H9 (cell line): ENCODE measurements at regions not wholly inside any gene's neighbourhood (a gene's known extent, or its start where the extent isn't known, plus 50 kb on each side); places are given as distances from the start of the nearest gene placed in this dataset.

Experiments used
- DNase-seq: peaks from one replicate; pipeline ENCODE4 v3.0.0-alpha.2; 2017
- H2AFZ ChIP-seq: one replicate; pipeline ENCODE4 v1.6.1; 2013; ENCODE audit warnings: mild to moderate bottlenecking, low read length, control low read depth, moderate library complexity
- H2AK5ac ChIP-seq: 2 replicates; pipeline ENCODE4 v1.6.1; 2013; ENCODE audit warnings: low read length, control low read depth, mixed read lengths; ENCODE audit not compliant: insufficient read length
- H2BK120ac ChIP-seq: one replicate; pipeline ENCODE4 v1.6.1; 2013; ENCODE audit warnings: low read depth, mild to moderate bottlenecking, low read length, control low read depth, inconsistent platforms; ENCODE audit not compliant: poor library complexity, severe bottlenecking
- H2BK12ac ChIP-seq: 2 replicates; pipeline ENCODE4 v1.6.1; 2013; ENCODE audit warnings: low read length, control low read depth, mixed read lengths, low read depth; ENCODE audit not compliant: insufficient read length
- H2BK15ac ChIP-seq: 2 replicates; pipeline ENCODE4 v1.6.1; 2013; ENCODE audit warnings: low read depth, low read length, control low read depth
- H2BK20ac ChIP-seq: one replicate; pipeline ENCODE4 v1.6.1; 2013; ENCODE audit warnings: low read depth, mild to moderate bottlenecking, low read length, control low read depth, inconsistent platforms; ENCODE audit not compliant: poor library complexity, severe bottlenecking
- H2BK5ac ChIP-seq: 2 replicates; pipeline ENCODE4 v1.6.1; 2013; ENCODE audit warnings: low read length, control low read depth, mixed read lengths; ENCODE audit not compliant: insufficient read length
- H3K14ac ChIP-seq: 2 replicates; pipeline ENCODE4 v1.6.1; 2013; ENCODE audit warnings: low read length, control low read depth; ENCODE audit not compliant: insufficient read depth
- H3K18ac ChIP-seq: 2 replicates; pipeline ENCODE4 v1.6.1; 2013; ENCODE audit warnings: low read depth, mild to moderate bottlenecking, mixed read lengths, low read length, control low read depth; ENCODE audit not compliant: insufficient read length
- H3K23ac ChIP-seq: 2 replicates; pipeline ENCODE4 v1.6.1; 2013; ENCODE audit warnings: low read length, control low read depth, mixed read lengths, low read depth; ENCODE audit not compliant: insufficient read length
- H3K23me2 ChIP-seq: 2 replicates; pipeline ENCODE4 v1.6.1; 2013; ENCODE audit warnings: low read depth, mild to moderate bottlenecking, mixed read lengths, low read length, control low read depth; ENCODE audit not compliant: insufficient read length, poor library complexity, severe bottlenecking
- H3K27ac ChIP-seq: 2 replicates; pipeline ENCODE4 v1.5.1; 2013; ENCODE audit warnings: low read length, control low read depth, mixed read lengths, low read depth; ENCODE audit not compliant: insufficient read length
- H3K27me3 ChIP-seq: 2 replicates; pipeline ENCODE4 v1.6.1; 2013; ENCODE audit warnings: low read length, control low read depth, inconsistent platforms; ENCODE audit not compliant: insufficient read depth
- H3K4ac ChIP-seq: 2 replicates; pipeline ENCODE4 v1.6.1; 2013; ENCODE audit warnings: low read depth, mild to moderate bottlenecking, control low read depth, inconsistent platforms, low read length, moderate library complexity
- H3K4me1 ChIP-seq: 2 replicates; pipeline ENCODE4 v1.6.1; 2013; ENCODE audit warnings: low read length, control low read depth, inconsistent platforms; ENCODE audit not compliant: insufficient read depth
- H3K4me2 ChIP-seq: 2 replicates; pipeline ENCODE4 v1.6.1; 2013; ENCODE audit warnings: low read length, control low read depth, mixed read lengths; ENCODE audit not compliant: insufficient read length, insufficient read depth
- H3K56ac ChIP-seq: 2 replicates; pipeline ENCODE4 v1.6.1; 2013; ENCODE audit warnings: low read depth, mild to moderate bottlenecking, mixed read lengths, low read length, control low read depth; ENCODE audit not compliant: insufficient read length
- H3K79me1 ChIP-seq: 2 replicates; pipeline ENCODE4 v1.6.1; 2013; ENCODE audit warnings: low read depth, mild to moderate bottlenecking, moderate library complexity, low read length, control low read depth, inconsistent platforms; ENCODE audit not compliant: insufficient read depth, poor library complexity, severe bottlenecking
- H3K79me2 ChIP-seq: 2 replicates; pipeline ENCODE4 v1.6.1; 2013; ENCODE audit warnings: low read length, control low read depth, inconsistent platforms; ENCODE audit not compliant: insufficient read depth
- H3K9ac ChIP-seq: 2 replicates; pipeline ENCODE4 v1.6.1; 2013; ENCODE audit warnings: low read length, control low read depth, mixed read lengths; ENCODE audit not compliant: insufficient read length; ENCODE audit errors: extremely low read depth
- H3K9me3 ChIP-seq: one replicate; pipeline ENCODE4 v1.6.1; 2013; ENCODE audit warnings: low read depth, low read length, inconsistent platforms; ENCODE audit not compliant: control insufficient read depth
- H3T11ph ChIP-seq: one replicate; pipeline ENCODE4 v1.6.1; 2013; ENCODE audit warnings: mild to moderate bottlenecking, low read length, control low read depth, inconsistent platforms
- H4K20me1 ChIP-seq: one replicate; pipeline ENCODE4 v1.6.1; 2013; ENCODE audit not compliant: control insufficient read depth, insufficient read length, insufficient read depth
- H4K5ac ChIP-seq: 2 replicates; pipeline ENCODE4 v1.6.1; 2013; ENCODE audit warnings: low read depth, mild to moderate bottlenecking, mixed read lengths, low read length, control low read depth; ENCODE audit not compliant: insufficient read length
- H4K8ac ChIP-seq: replicated peaks from 2 replicates; pipeline ENCODE4 v1.6.1; 2013; ENCODE audit warnings: low read length, control low read depth, mixed read lengths, low read depth; ENCODE audit not compliant: insufficient read length
- H4K91ac ChIP-seq: 2 replicates; pipeline ENCODE4 v1.6.1; 2013; ENCODE audit warnings: low read depth, mild to moderate bottlenecking, moderate library complexity, mixed read lengths, low read length, control low read depth; ENCODE audit not compliant: insufficient read length
- H3K27ac Mint-ChIP-seq, 3 experiments: 2 replicates in 2 of 3; 3 replicates in 1 of 3; pipeline ENCODE4 v1.8.0; 2020 to 2021; ENCODE audit warnings: mixed read lengths in 3 of 3, mild to moderate bottlenecking in 1 of 3, moderate library complexity in 1 of 3
- H3K27me3 Mint-ChIP-seq: 2 replicates; pipeline ENCODE4 v1.8.0; 2021; ENCODE audit warnings: low read depth, mild to moderate bottlenecking, moderate library complexity, mixed read lengths
- H3K36me3 Mint-ChIP-seq, 3 experiments: 2 replicates in 2 of 3; 3 replicates in 1 of 3; pipeline ENCODE4 v1.8.0; 2020 to 2021; ENCODE audit warnings: low read depth in 3 of 3, mixed read lengths in 3 of 3; ENCODE audit not compliant: insufficient read depth in 1 of 3
- H3K4me1 Mint-ChIP-seq, 2 experiments: 2 replicates each; pipeline ENCODE4 v1.8.0; 2020; ENCODE audit warnings: mixed read lengths in 2 of 2
- H3K4me3 Mint-ChIP-seq, 2 experiments: 2 replicates in 1 of 2; 3 replicates in 1 of 2; pipeline ENCODE4 v1.8.0; 2020 to 2021; ENCODE audit warnings: mild to moderate bottlenecking in 2 of 2, mixed read lengths in 2 of 2, moderate library complexity in 1 of 2
- H3K9me3 Mint-ChIP-seq, 2 experiments: 2 replicates in 1 of 2; 3 replicates in 1 of 2; pipeline ENCODE4 v1.8.0; 2020; ENCODE audit warnings: mild to moderate bottlenecking in 2 of 2, mixed read lengths in 2 of 2, moderate library complexity in 1 of 2
- TF ChIP-seq, protein P1 (sequence below): fragments of 200-600 bp; sonication (generic); conservative IDR thresholded peaks from 3 replicates; pipeline ENCODE4 v1.8.0; 2021; ENCODE audit warnings: antibody characterized with exemption, mild to moderate bottlenecking

- H3K36me3 Mint-ChIP-seq, result no peaks in the 10 kb centered on the region
- Histone ChIP-seq H2BK12ac (no peak overlapping the region), H4K5ac (no peak overlapping the region), H3K79me2 (no peaks in the 10 kb centered on the region), H2BK20ac (no peak overlapping the region), H3K27me3 (no peaks in the 10 kb centered on the region), H3K18ac (no peak overlapping the region), H3K14ac (no peak overlapping the region), H3K4me1 (no peaks in the 10 kb centered on the region), H3K4me2 (no peak overlapping the region), H3K27ac (no peak overlapping the region), H4K8ac (no peak overlapping the region), H4K91ac (no peak overlapping the region), H3K23ac (no peak overlapping the region), H4K20me1 (no peaks in the 10 kb centered on the region), H3K56ac (no peak overlapping the region), H3K9ac (no peak overlapping the region), H2BK15ac (no peak overlapping the region), H2AFZ (no peak overlapping the region), H3T11ph (no peak overlapping the region), H2AK5ac (no peak overlapping the region), H2BK5ac (no peak overlapping the region), H2BK120ac (no peak overlapping the region), H3K79me1 (no peaks in the 10 kb centered on the region), H3K9me3 (no peaks in the 10 kb centered on the region), H3K4ac (no peak overlapping the region), H3K23me2 (no peaks in the 10 kb centered on the region)
- peaks cover 0 to 4% of the 10 kb centered on the region in 2 experiments; a peak in 1 of 4 replicates for H3K4me1 Mint-ChIP-seq
- no peak for DNase-seq
- no peak overlapping the region; a peak in 1 of 7 replicates for H3K27ac Mint-ChIP-seq
- TF ChIP-seq, protein P1, sequence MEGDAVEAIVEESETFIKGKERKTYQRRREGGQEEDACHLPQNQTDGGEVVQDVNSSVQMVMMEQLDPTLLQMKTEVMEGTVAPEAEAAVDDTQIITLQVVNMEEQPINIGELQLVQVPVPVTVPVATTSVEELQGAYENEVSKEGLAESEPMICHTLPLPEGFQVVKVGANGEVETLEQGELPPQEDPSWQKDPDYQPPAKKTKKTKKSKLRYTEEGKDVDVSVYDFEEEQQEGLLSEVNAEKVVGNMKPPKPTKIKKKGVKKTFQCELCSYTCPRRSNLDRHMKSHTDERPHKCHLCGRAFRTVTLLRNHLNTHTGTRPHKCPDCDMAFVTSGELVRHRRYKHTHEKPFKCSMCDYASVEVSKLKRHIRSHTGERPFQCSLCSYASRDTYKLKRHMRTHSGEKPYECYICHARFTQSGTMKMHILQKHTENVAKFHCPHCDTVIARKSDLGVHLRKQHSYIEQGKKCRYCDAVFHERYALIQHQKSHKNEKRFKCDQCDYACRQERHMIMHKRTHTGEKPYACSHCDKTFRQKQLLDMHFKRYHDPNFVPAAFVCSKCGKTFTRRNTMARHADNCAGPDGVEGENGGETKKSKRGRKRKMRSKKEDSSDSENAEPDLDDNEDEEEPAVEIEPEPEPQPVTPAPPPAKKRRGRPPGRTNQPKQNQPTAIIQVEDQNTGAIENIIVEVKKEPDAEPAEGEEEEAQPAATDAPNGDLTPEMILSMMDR, result no peak
- H3K4me3 Mint-ChIP-seq, result no peak overlapping the region
- H3K27me3 Mint-ChIP-seq, result no peaks in the 10 kb centered on the region
- no peaks in the 10 kb centered on the region for H3K9me3 Mint-ChIP-seq
Measured at GRCh38 chr1:192459467-192459866, 116.1 kb upstream of the RGS1 start.
